MM.1S (cell line): ENCODE measurements at regions not wholly inside any gene's neighbourhood (a gene's known extent, or its start where the extent isn't known, plus 50 kb on each side); places are given as distances from the start of the nearest gene placed in this dataset.

Source experiments
- EZH2 ChIP-seq: fragments of 300-600 bp; sonication (generic); optimal IDR thresholded peaks from 2 replicates; pipeline ENCODE3; 2017; ENCODE audit warnings: low read depth, mild to moderate bottlenecking, antibody characterized with exemption, low read length, mixed read lengths
- EZH2phosphoT487 ChIP-seq: fragments of 300-600 bp; sonication (generic); IDR thresholded peaks from 2 replicates; pipeline ENCODE4 v1.6.1; 2018; ENCODE audit warnings: antibody characterized with exemption, low read length
- TF ChIP-seq, protein P1 (sequence below): fragments of 300-600 bp; sonication (generic); IDR thresholded peaks from 2 replicates; pipeline ENCODE4 v1.5.1; 2016; ENCODE audit warnings: antibody characterized with exemption, low read length, mixed read lengths

DNA sequence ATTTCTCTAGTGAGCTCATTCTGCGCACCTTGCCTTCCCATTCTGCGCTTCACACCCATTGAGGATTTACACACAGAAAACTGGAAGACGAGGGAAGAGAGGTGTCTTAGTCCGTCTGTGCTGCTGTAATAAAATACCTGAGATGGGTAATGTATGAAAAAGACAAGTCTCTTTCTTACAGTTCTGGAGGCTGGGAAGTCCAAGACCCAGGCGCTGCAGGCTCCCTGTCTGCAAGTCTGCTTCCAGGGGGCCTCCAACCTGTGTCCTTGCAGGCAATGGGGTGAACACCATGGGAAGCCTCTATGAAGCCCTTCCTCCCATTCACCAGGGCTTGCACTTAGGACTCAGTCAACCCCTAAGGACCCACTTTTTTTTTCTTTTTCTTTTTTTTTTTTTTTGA, 245.0 kb downstream of the AUH start:
- TF ChIP-seq, protein P1, sequence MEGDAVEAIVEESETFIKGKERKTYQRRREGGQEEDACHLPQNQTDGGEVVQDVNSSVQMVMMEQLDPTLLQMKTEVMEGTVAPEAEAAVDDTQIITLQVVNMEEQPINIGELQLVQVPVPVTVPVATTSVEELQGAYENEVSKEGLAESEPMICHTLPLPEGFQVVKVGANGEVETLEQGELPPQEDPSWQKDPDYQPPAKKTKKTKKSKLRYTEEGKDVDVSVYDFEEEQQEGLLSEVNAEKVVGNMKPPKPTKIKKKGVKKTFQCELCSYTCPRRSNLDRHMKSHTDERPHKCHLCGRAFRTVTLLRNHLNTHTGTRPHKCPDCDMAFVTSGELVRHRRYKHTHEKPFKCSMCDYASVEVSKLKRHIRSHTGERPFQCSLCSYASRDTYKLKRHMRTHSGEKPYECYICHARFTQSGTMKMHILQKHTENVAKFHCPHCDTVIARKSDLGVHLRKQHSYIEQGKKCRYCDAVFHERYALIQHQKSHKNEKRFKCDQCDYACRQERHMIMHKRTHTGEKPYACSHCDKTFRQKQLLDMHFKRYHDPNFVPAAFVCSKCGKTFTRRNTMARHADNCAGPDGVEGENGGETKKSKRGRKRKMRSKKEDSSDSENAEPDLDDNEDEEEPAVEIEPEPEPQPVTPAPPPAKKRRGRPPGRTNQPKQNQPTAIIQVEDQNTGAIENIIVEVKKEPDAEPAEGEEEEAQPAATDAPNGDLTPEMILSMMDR = no peak
- TF ChIP-seq EZH2 = no peak
- TF ChIP-seq EZH2phosphoT487 = no peak
